Activated CD4-positive, alpha-beta memory T cell treated with anti-CD3 and anti-CD28 coated beads for 36 hours (primary cell): ENCODE measurements at regions not wholly inside any gene's neighbourhood (a gene's known extent, or its start where the extent isn't known, plus 50 kb on each side); places are given as distances from the start of the nearest gene placed in this dataset.

Experiments used
- CTCF ChIA-PET: fragments of 350-600 bp; sonication (Branson Sonifier 250); formaldehyde crosslinking; loops from one replicate; lab custom pipeline; 2021; ENCODE audit warnings: antibody characterized with exemption, inconsistent platforms; lab: Charles Lee
- POLR2A ChIA-PET: fragments of 350-600 bp; sonication (Branson Sonifier 250); formaldehyde crosslinking; loops from one replicate; lab custom pipeline; 2021; ENCODE audit warnings: antibody characterized with exemption; lab: Charles Lee
- DNase-seq: peaks from one replicate; pipeline ENCODE4 v3.0.0-alpha.2; 2020
- H3K27ac Mint-ChIP-seq: one replicate; pipeline ENCODE4 v1.8.0; 2021; ENCODE audit warnings: mixed read lengths
- H3K27me3 Mint-ChIP-seq: one replicate; pipeline ENCODE4 v1.8.0; 2021; ENCODE audit warnings: mixed read lengths
- H3K36me3 Mint-ChIP-seq: one replicate; pipeline ENCODE4 v1.8.0; 2021; ENCODE audit warnings: mixed read lengths
- H3K4me1 Mint-ChIP-seq: one replicate; pipeline ENCODE4 v1.8.0; 2021; ENCODE audit warnings: low read depth, mixed read lengths
- H3K4me3 Mint-ChIP-seq: one replicate; pipeline ENCODE4 v1.8.0; 2021; ENCODE audit warnings: mild to moderate bottlenecking, mixed read lengths
- H3K9me3 Mint-ChIP-seq: one replicate; pipeline ENCODE4 v1.8.0; 2021; ENCODE audit warnings: mixed read lengths
- intact Hi-C: fragments of 100-400 bp; cut with micrococcal nuclease; formaldehyde crosslinking; loops from one replicate; pipeline ENCODE4 v1.15.1; 2023

- Mint-ChIP-seq H3K27ac (no peak overlapping the region), H3K9me3 (no peaks in the 10 kb centered on the region), H3K36me3 (no peaks in the 10 kb centered on the region), H3K4me1 (no peaks in the 10 kb centered on the region), H3K4me3 (no peak overlapping the region), H3K27me3 (peaks cover 3% of the 10 kb centered on the region)
- intact Hi-C loops: no loop called here
- DNase-seq: no peak
- POLR2A ChIA-PET: no interaction called here
- CTCF ChIA-PET: no interaction called here
Measured at GRCh38 chr12:127399451-127399850, 867.5 kb upstream of the TMEM132C start.

GRCh38 chr12:127400221-127400620, 866.7 kb upstream of the TMEM132C start:
- Mint-ChIP-seq H3K27ac (no peak overlapping the region), H3K27me3 (peaks cover 3% of the 10 kb centered on the region), H3K4me3 (no peak overlapping the region), H3K36me3 (no peaks in the 10 kb centered on the region), H3K4me1 (no peaks in the 10 kb centered on the region), H3K9me3 (no peaks in the 10 kb centered on the region)
- intact Hi-C loops: no loop called here
- CTCF ChIA-PET: no interaction called here
- POLR2A ChIA-PET: no interaction called here
- no peak for DNase-seq

- intact Hi-C loops: no loop called here
- peaks cover 6% of the 10 kb centered on the region for H3K27me3 Mint-ChIP-seq
- DNase-seq: no peak
- H3K4me1 Mint-ChIP-seq: no peaks in the 10 kb centered on the region
- no peak overlapping the region for H3K4me3 Mint-ChIP-seq
- H3K36me3 Mint-ChIP-seq: no peaks in the 10 kb centered on the region
- no peaks in the 10 kb centered on the region for H3K9me3 Mint-ChIP-seq
- no peak overlapping the region for H3K27ac Mint-ChIP-seq
- ChIA-PET CTCF (no interaction called here), POLR2A (no interaction called here)
Measured at GRCh38 chr12:127401005-127401404, 866.0 kb upstream of the TMEM132C start.

- Mint-ChIP-seq H3K36me3 (no peaks in the 10 kb centered on the region), H3K27ac (no peak overlapping the region), H3K4me1 (no peaks in the 10 kb centered on the region), H3K27me3 (peaks cover 5% of the 10 kb centered on the region), H3K4me3 (no peak overlapping the region), H3K9me3 (no peaks in the 10 kb centered on the region)
- ChIA-PET POLR2A (no interaction called here), CTCF (no interaction called here)
- intact Hi-C loops: no loop called here
- no peak for DNase-seq
Measured at GRCh38 chr12:127401536-127401935, 865.4 kb upstream of the TMEM132C start.

GRCh38 chr12:127411166-127411915, 855.6 kb upstream of the TMEM132C start:
- POLR2A ChIA-PET: no interaction called here
- H3K36me3 Mint-ChIP-seq: no peaks in the 10 kb centered on the region
- H3K27me3 Mint-ChIP-seq: peaks cover 2% of the 10 kb centered on the region
- DNase-seq: no peak
- H3K9me3 Mint-ChIP-seq: no peaks in the 10 kb centered on the region
- CTCF ChIA-PET: no interaction called here
- no peak overlapping the region for H3K27ac Mint-ChIP-seq
- intact Hi-C loops: no loop called here
- no peaks in the 10 kb centered on the region for H3K4me1 Mint-ChIP-seq
- H3K4me3 Mint-ChIP-seq: no peak overlapping the region

GRCh38 chr12:127411981-127412380, 855.0 kb upstream of the TMEM132C start:
- intact Hi-C loops: no loop called here
- no peaks in the 10 kb centered on the region for H3K36me3 Mint-ChIP-seq
- no peak overlapping the region for H3K27ac Mint-ChIP-seq
- POLR2A ChIA-PET: no interaction called here
- no peaks in the 10 kb centered on the region for H3K9me3 Mint-ChIP-seq
- H3K4me1 Mint-ChIP-seq: no peaks in the 10 kb centered on the region
- CTCF ChIA-PET: no interaction called here
- peaks cover 2% of the 10 kb centered on the region for H3K27me3 Mint-ChIP-seq
- no peak for DNase-seq
- H3K4me3 Mint-ChIP-seq: no peak overlapping the region

GRCh38 chr12:127412866-127413265, 854.1 kb upstream of the TMEM132C start:
- CTCF ChIA-PET: no interaction called here
- intact Hi-C loops: no loop called here
- Mint-ChIP-seq H3K27ac (no peak overlapping the region), H3K27me3 (peaks cover 2% of the 10 kb centered on the region), H3K36me3 (no peaks in the 10 kb centered on the region), H3K4me3 (no peak overlapping the region), H3K4me1 (no peaks in the 10 kb centered on the region), H3K9me3 (peaks cover 5% of the 10 kb centered on the region)
- POLR2A ChIA-PET: no interaction called here
- no peak for DNase-seq

GRCh38 chr12:127414186-127414585, 852.8 kb upstream of the TMEM132C start:
- Mint-ChIP-seq H3K27ac (no peak overlapping the region), H3K4me1 (no peaks in the 10 kb centered on the region), H3K9me3 (peaks cover 10% of the 10 kb centered on the region), H3K27me3 (peaks cover 2% of the 10 kb centered on the region), H3K4me3 (no peak overlapping the region), H3K36me3 (no peaks in the 10 kb centered on the region)
- CTCF ChIA-PET: no interaction called here
- no peak for DNase-seq
- POLR2A ChIA-PET: no interaction called here
- intact Hi-C loops: no loop called here

- Mint-ChIP-seq H3K27ac (no peak overlapping the region), H3K4me1 (no peaks in the 10 kb centered on the region), H3K4me3 (no peak overlapping the region), H3K36me3 (no peaks in the 10 kb centered on the region), H3K9me3 (peaks cover 10% of the 10 kb centered on the region), H3K27me3 (peaks cover 2% of the 10 kb centered on the region)
- CTCF ChIA-PET: no interaction called here
- intact Hi-C loops: no loop called here
- POLR2A ChIA-PET: no interaction called here
- DNase-seq: no peak
Measured at GRCh38 chr12:127414636-127415035, 852.3 kb upstream of the TMEM132C start.

- no peaks in the 10 kb centered on the region for H3K4me1 Mint-ChIP-seq
- no peak overlapping the region for H3K4me3 Mint-ChIP-seq
- peaks cover 10% of the 10 kb centered on the region for H3K9me3 Mint-ChIP-seq
- ChIA-PET CTCF (no interaction called here), POLR2A (no interaction called here)
- H3K27me3 Mint-ChIP-seq: peaks cover 2% of the 10 kb centered on the region
- no peak for DNase-seq
- no peaks in the 10 kb centered on the region for H3K36me3 Mint-ChIP-seq
- H3K27ac Mint-ChIP-seq: no peak overlapping the region
- intact Hi-C loops: no loop called here
Measured at GRCh38 chr12:127416796-127417195, 850.2 kb upstream of the TMEM132C start.

- Mint-ChIP-seq H3K36me3 (no peaks in the 10 kb centered on the region), H3K27me3 (no peaks in the 10 kb centered on the region), H3K4me3 (no peak overlapping the region), H3K27ac (no peak overlapping the region), H3K9me3 (peaks cover 10% of the 10 kb centered on the region), H3K4me1 (no peaks in the 10 kb centered on the region)
- no peak for DNase-seq
- POLR2A ChIA-PET: no interaction called here
- CTCF ChIA-PET: no interaction called here
- intact Hi-C loops: no loop called here
Measured at GRCh38 chr12:127419111-127419510, 847.9 kb upstream of the TMEM132C start.

- no peaks in the 10 kb centered on the region for H3K4me1 Mint-ChIP-seq
- H3K4me3 Mint-ChIP-seq: no peak overlapping the region
- ChIA-PET CTCF (no interaction called here), POLR2A (no interaction called here)
- intact Hi-C loops: no loop called here
- DNase-seq: no peak
- H3K36me3 Mint-ChIP-seq: no peaks in the 10 kb centered on the region
- H3K27ac Mint-ChIP-seq: no peak overlapping the region
- no peaks in the 10 kb centered on the region for H3K27me3 Mint-ChIP-seq
- peaks cover 10% of the 10 kb centered on the region for H3K9me3 Mint-ChIP-seq
Measured at GRCh38 chr12:127421614-127422013, 845.4 kb upstream of the TMEM132C start.

GRCh38 chr12:127422935-127423566, 843.9 kb upstream of the TMEM132C start:
- Mint-ChIP-seq H3K36me3 (no peaks in the 10 kb centered on the region), H3K27me3 (no peaks in the 10 kb centered on the region), H3K4me3 (no peak overlapping the region), H3K27ac (no peak overlapping the region), H3K4me1 (no peaks in the 10 kb centered on the region), H3K9me3 (peaks cover 2% of the 10 kb centered on the region)
- CTCF ChIA-PET: no interaction called here
- POLR2A ChIA-PET: no interaction called here
- intact Hi-C loops: no loop called here
- no peak for DNase-seq
